ENCODE measurements at regions not wholly inside any gene's neighbourhood (a gene's known extent, or its start where the extent isn't known, plus 50 kb on each side); places are given as distances from the start of the nearest gene placed in this dataset.

GRCh38 chr1:238767321-238767720, 619.0 kb upstream of the CHRM3 start:
- H3K36me3 ChIP-seq, result no peaks in the 10 kb centered on the region
- WGBS, 2 donors, result 86 to 90% methylated on average over 2 of the region's 2 CpGs
- H3K4me3 ChIP-seq, result no peak overlapping the region
- no peaks in the 10 kb centered on the region for H3K4me1 ChIP-seq
- no peak overlapping the region for H3K27ac ChIP-seq
- DNase-seq, result no peak
- no peaks in the 10 kb centered on the region for H3K27me3 ChIP-seq
- TF ChIP-seq POLR2AphosphoS5 (IDR thresholded peaks at IDR 0.05) (no peak), POLR2A (IDR thresholded peaks at IDR 0.05) (no peak), CTCF (IDR thresholded peaks at IDR 0.05) (no peak), EP300 (IDR thresholded peaks at IDR 0.05) (no peak)
- peaks cover 4 to 12% (median 9%) of the 10 kb centered on the region in 4 donors for H3K9me3 ChIP-seq
- intact Hi-C loops (cut with DNase I), result no loop called here

- no peak for DNase-seq
- TF ChIP-seq CTCF (IDR thresholded peaks at IDR 0.05), result no peak
- Histone ChIP-seq H3K9me3 (peaks cover 4 to 12% (median 9%) of the 10 kb centered on the region in 4 donors), H3K27me3 (no peaks in the 10 kb centered on the region), H3K36me3 (no peaks in the 10 kb centered on the region), H3K4me1 (no peaks in the 10 kb centered on the region), H3K27ac (no peak overlapping the region), H3K4me3 (no peak overlapping the region)
- intact Hi-C loops (cut with DNase I), result no loop called here
- 66 to 77% methylated on average over 2 of the region's 2 CpGs for WGBS, 2 donors
Measured at GRCh38 chr1:238764779-238765178, 621.6 kb upstream of the CHRM3 start.

GRCh38 chr1:238753252-238753651, 633.1 kb upstream of the CHRM3 start:
- DNase-seq, result no peak
- intact Hi-C loops (cut with DNase I), result no loop called here
- WGBS, 2 donors, result 87 to 91% methylated on average over 3 of the region's 3 CpGs
- H3K36me3 ChIP-seq, result no peaks in the 10 kb centered on the region
- H3K4me1 ChIP-seq, result no peaks in the 10 kb centered on the region
- no peaks in the 10 kb centered on the region for H3K9me3 ChIP-seq
- TF ChIP-seq POLR2A (IDR thresholded peaks at IDR 0.05), result no peak
- TF ChIP-seq POLR2AphosphoS5 (IDR thresholded peaks at IDR 0.05), result no peak
- no peak for TF ChIP-seq CTCF (IDR thresholded peaks at IDR 0.05)
- TF ChIP-seq EP300 (IDR thresholded peaks at IDR 0.05), result no peak
- no peak overlapping the region for H3K4me3 ChIP-seq
- H3K27ac ChIP-seq, result no peak overlapping the region
- H3K27me3 ChIP-seq, result no peaks in the 10 kb centered on the region

GRCh38 chr1:238752327-238752726, 634.0 kb upstream of the CHRM3 start:
- no peaks in the 10 kb centered on the region for H3K9me3 ChIP-seq
- TF ChIP-seq POLR2AphosphoS5 (IDR thresholded peaks at IDR 0.05) (no peak), CTCF (IDR thresholded peaks at IDR 0.05) (no peak), POLR2A (IDR thresholded peaks at IDR 0.05) (no peak), EP300 (IDR thresholded peaks at IDR 0.05) (no peak)
- 96 to 98% methylated on average over 3 of the region's 3 CpGs for WGBS, 2 donors
- intact Hi-C loops (cut with DNase I), result no loop called here
- no peak overlapping the region for H3K27ac ChIP-seq
- H3K27me3 ChIP-seq, result no peaks in the 10 kb centered on the region
- no peaks in the 10 kb centered on the region for H3K36me3 ChIP-seq
- H3K4me3 ChIP-seq, result no peak overlapping the region
- H3K4me1 ChIP-seq, result no peaks in the 10 kb centered on the region
- no peak for DNase-seq

GRCh38 chr1:238745069-238745468, 641.3 kb upstream of the CHRM3 start:
- H3K27me3 ChIP-seq, result no peaks in the 10 kb centered on the region
- H3K27ac ChIP-seq, result no peak overlapping the region
- no peak overlapping the region for H3K4me3 ChIP-seq
- intact Hi-C loops (cut with DNase I), result no loop called here
- WGBS, 2 donors, result 85 to 92% methylated on average over 13 of the region's 13 CpGs
- no peak for DNase-seq
- TF ChIP-seq POLR2AphosphoS5 (IDR thresholded peaks at IDR 0.05) (no peak), CTCF (IDR thresholded peaks at IDR 0.05) (no peak), POLR2A (IDR thresholded peaks at IDR 0.05) (no peak), EP300 (IDR thresholded peaks at IDR 0.05) (no peak)
- H3K9me3 ChIP-seq, result peaks cover 0 to 2% (median 0%) of the 10 kb centered on the region in 4 donors
- no peaks in the 10 kb centered on the region for H3K4me1 ChIP-seq
- no peaks in the 10 kb centered on the region for H3K36me3 ChIP-seq

Data from sigmoid colon (tissue), 6 donors.